Activated T-cell treated with anti-CD3 and anti-CD28 coated beads, Interleukin-2, amount 50 U/mL, for 72 hours (primary cell): ENCODE measurements at regions not wholly inside any gene's neighbourhood (a gene's known extent, or its start where the extent isn't known, plus 50 kb on each side); places are given as distances from the start of the nearest gene placed in this dataset.

Experiments used
- ATAC-seq, 2 donors: fragments of 150-1000 bp; cut with Tn5 transposase; replicated peaks in 1 of 2; 2 replicates each; pipeline ENCODE4 v1.10.0; 2021; ENCODE audit warnings: moderate library complexity in 2 of 2, mild to moderate bottlenecking in 1 of 2
- DNase-seq, 2 donors: peaks; one replicate each; pipeline ENCODE4 v3.0.0; 2021 to 2022; ENCODE audit warnings: mixed read lengths in 1 of 2
- H3K27ac Mint-ChIP-seq: one replicate; pipeline ENCODE4 v1.8.0; 2022; ENCODE audit warnings: mild to moderate bottlenecking, moderate library complexity, mixed read lengths
- H3K27me3 Mint-ChIP-seq: one replicate; pipeline ENCODE4 v1.8.0; 2022; ENCODE audit warnings: low read depth, mixed read lengths
- H3K36me3 Mint-ChIP-seq, 2 donors: one replicate each; pipeline ENCODE4 v1.8.0; 2022; ENCODE audit warnings: mixed read lengths in 2 of 2, mild to moderate bottlenecking in 1 of 2; ENCODE audit not compliant: insufficient read depth in 2 of 2
- H3K4me1 Mint-ChIP-seq: one replicate; pipeline ENCODE4 v1.8.0; 2022; ENCODE audit warnings: low read depth, mixed read lengths
- H3K4me3 Mint-ChIP-seq, 2 donors: one replicate each; pipeline ENCODE4 v1.8.0; 2022; ENCODE audit warnings: mild to moderate bottlenecking in 2 of 2, mixed read lengths in 2 of 2, moderate library complexity in 2 of 2
- H3K9me3 Mint-ChIP-seq, 2 donors: one replicate each; pipeline ENCODE4 v1.8.0; 2022; ENCODE audit warnings: mixed read lengths in 2 of 2

DNA sequence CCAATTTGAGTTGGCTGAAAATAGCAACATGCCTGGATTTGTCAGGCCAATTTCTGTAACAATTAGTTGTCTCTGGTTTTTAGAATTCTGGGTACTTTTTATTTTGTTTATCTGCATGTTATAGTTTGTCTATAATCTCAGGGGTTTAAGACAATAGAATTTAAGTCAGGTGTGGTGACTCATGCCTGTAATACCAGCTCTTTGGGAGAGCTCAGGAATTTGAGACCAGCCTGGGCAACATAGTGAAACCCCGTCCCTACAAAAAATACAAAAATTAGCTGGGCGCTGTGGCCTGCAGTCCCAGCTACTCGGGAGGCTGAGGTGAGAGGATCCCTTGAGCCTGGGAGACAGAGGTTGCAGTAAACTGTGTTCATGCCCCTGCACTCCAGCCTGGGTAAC is 114.4 kb upstream of the GLS start:
- peaks cover 48% of the 10 kb centered on the region for H3K4me1 Mint-ChIP-seq
- ATAC-seq (no peak), DNase-seq (no peak)
- no peaks in the 10 kb centered on the region for H3K9me3 Mint-ChIP-seq
- no peak overlapping the region for H3K4me3 Mint-ChIP-seq
- H3K36me3 Mint-ChIP-seq, result peaks cover 0 to 1% of the 10 kb centered on the region in 2 donors
- no peak overlapping the region for H3K27ac Mint-ChIP-seq
- no peaks in the 10 kb centered on the region for H3K27me3 Mint-ChIP-seq

- H3K27ac Mint-ChIP-seq, result no peak overlapping the region
- no peaks in the 10 kb centered on the region for H3K9me3 Mint-ChIP-seq
- ATAC-seq, result no peak
- no peaks in the 10 kb centered on the region for H3K27me3 Mint-ChIP-seq
- H3K36me3 Mint-ChIP-seq, result peaks cover 0 to 1% of the 10 kb centered on the region in 2 donors
- no peak overlapping the region for H3K4me3 Mint-ChIP-seq
- peaks cover 48% of the 10 kb centered on the region for H3K4me1 Mint-ChIP-seq
- no peak for DNase-seq
Measured at GRCh38 chr2:190766595-190766994, 114.0 kb upstream of the GLS start.

GRCh38 chr2:190767821-190768220 is 112.8 kb upstream of the GLS start:
- no peak overlapping the region for H3K27ac Mint-ChIP-seq
- H3K9me3 Mint-ChIP-seq, result no peaks in the 10 kb centered on the region
- H3K27me3 Mint-ChIP-seq, result no peaks in the 10 kb centered on the region
- DNase-seq (no peak), ATAC-seq (no peak)
- no peaks in the 10 kb centered on the region for H3K36me3 Mint-ChIP-seq
- H3K4me1 Mint-ChIP-seq, result peaks cover 48% of the 10 kb centered on the region
- H3K4me3 Mint-ChIP-seq, result no peak overlapping the region

DNA sequence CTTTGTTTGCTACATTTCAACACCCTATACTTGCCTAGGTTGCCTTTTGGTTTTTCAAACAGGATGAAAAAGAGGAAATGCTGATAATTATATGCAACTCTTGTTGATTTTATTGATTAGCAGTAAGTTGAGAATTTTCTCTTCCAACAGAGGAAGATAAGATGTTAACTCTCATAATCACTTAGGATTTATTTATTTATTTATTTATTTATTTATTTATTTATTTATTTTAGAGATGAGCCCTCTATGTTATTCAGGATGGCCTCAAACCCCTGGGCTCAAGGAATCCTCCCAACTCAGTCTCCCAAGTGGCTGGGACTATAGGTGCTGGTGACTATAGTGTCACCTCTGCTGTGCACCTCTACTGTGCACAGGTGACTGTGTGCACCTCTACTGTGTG is 111.4 kb upstream of the GLS start:
- peaks cover 37% of the 10 kb centered on the region for H3K4me1 Mint-ChIP-seq
- no peak overlapping the region for H3K4me3 Mint-ChIP-seq
- ATAC-seq (no peak), DNase-seq (no peak)
- no peaks in the 10 kb centered on the region for H3K27me3 Mint-ChIP-seq
- H3K36me3 Mint-ChIP-seq, result peaks cover 3% of the 10 kb centered on the region in 2 donors
- H3K9me3 Mint-ChIP-seq, result peaks cover 2 to 3% of the 10 kb centered on the region in 2 donors
- H3K27ac Mint-ChIP-seq, result no peak overlapping the region

- Mint-ChIP-seq H3K36me3 (peaks cover 15% of the 10 kb centered on the region in 2 donors), H3K4me3 (no peak overlapping the region), H3K27me3 (peaks cover 9% of the 10 kb centered on the region), H3K4me1 (peaks cover 12% of the 10 kb centered on the region), H3K9me3 (peaks cover 3 to 10% of the 10 kb centered on the region in 2 donors), H3K27ac (no peak overlapping the region)
- ATAC-seq (no peak), DNase-seq (no peak)
Measured at GRCh38 chr2:190771726-190772125, 108.9 kb upstream of the GLS start.

DNA sequence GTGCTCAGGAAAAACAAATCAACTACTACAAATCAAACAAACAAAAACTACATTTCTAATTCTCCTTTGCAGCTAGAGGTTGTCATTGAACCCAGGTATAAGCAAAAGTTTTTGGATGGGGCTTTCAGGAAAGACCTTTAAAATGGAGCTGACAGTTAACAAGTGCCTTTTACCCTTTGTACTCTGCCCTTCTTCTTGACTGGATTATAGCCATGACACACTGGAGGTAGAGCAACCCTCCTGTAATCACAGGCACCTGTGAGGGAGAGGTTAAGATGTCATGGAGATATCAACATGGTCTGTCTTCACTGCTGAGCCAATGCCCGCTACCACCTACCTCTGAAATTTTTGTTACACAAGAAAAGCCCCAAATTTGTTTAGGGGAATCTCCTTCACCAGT is 100.0 kb upstream of the GLS start:
- DNase-seq (no peak), ATAC-seq (no peak)
- Mint-ChIP-seq H3K4me1 (peaks cover 32% of the 10 kb centered on the region), H3K27ac (no peak overlapping the region), H3K4me3 (no peak overlapping the region), H3K27me3 (peaks cover 30% of the 10 kb centered on the region), H3K36me3 (peaks cover 7 to 24% of the 10 kb centered on the region in 2 donors), H3K9me3 (peaks cover 1 to 7% of the 10 kb centered on the region in 2 donors)

DNA sequence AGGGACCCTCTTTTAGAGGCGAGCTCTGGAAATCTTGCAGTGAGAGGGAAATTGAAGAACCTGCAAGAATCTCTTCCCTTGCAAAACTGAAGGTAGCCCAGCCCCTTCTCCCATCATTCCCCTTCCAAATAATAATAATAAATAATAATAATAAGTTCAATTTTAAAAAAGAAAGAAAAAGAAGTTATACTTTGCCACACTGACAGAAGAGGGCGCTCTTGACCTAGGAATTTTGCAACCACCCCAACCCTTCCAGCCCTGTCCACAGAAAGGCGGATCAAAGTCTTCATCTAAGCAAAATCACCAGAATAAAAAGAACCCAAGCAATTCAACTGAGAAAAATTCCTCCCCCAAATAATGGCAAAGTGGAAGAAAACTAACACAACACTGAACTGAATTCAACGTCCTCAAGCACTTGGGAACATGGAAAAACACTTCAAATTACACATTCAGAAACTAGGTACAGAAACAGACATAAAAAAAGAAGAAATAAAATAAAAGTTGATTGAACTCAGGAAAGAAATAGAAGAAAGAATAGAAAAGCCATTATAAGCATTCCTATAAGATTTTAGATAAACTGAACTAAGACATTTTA is 98.9 kb upstream of the GLS start:
- peaks cover 3 to 20% of the 10 kb centered on the region in 2 donors for H3K36me3 Mint-ChIP-seq
- H3K4me1 Mint-ChIP-seq, result peaks cover 44% of the 10 kb centered on the region
- peak; percentile 51 to 56 for ATAC-seq
- H3K9me3 Mint-ChIP-seq, result peaks cover 1 to 2% of the 10 kb centered on the region in 2 donors
- no peak overlapping the region for H3K4me3 Mint-ChIP-seq
- peaks cover 22% of the 10 kb centered on the region for H3K27me3 Mint-ChIP-seq
- peak; percentile 58 to 68 for DNase-seq
- no peak overlapping the region for H3K27ac Mint-ChIP-seq

DNA sequence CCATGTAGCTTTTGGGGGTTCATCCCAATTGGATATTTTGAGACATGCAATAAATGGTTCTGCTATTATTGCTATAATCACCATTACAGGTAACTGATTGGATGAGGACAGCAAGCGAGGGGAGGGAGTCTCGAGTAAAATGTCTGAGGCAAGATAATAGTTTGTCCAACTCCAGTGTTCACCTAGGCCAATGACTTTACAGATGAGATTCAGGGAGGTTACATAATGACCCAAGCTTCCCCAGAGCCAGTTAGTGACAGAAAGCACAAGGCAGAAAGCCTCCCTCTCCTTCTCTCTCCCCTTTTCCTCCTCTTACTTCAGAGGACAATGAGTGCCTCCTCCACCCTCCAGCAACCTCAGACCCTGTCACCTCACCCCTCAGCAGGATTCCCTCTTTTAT is 98.4 kb upstream of the GLS start:
- Mint-ChIP-seq H3K36me3 (peaks cover 3 to 19% of the 10 kb centered on the region in 2 donors), H3K27me3 (peaks cover 16% of the 10 kb centered on the region), H3K4me3 (no peak overlapping the region), H3K27ac (no peak overlapping the region), H3K9me3 (no peaks in the 10 kb centered on the region), H3K4me1 (peaks cover 49% of the 10 kb centered on the region)
- no peak for ATAC-seq
- no peak for DNase-seq

GRCh38 chr2:190783513-190784263 is 96.9 kb upstream of the GLS start:
- H3K27me3 Mint-ChIP-seq, result peaks cover 16% of the 10 kb centered on the region
- H3K4me3 Mint-ChIP-seq, result no peak overlapping the region
- DNase-seq, result no peak
- no peak for ATAC-seq
- H3K36me3 Mint-ChIP-seq, result peaks cover 3 to 15% of the 10 kb centered on the region in 2 donors
- H3K9me3 Mint-ChIP-seq, result no peaks in the 10 kb centered on the region
- H3K4me1 Mint-ChIP-seq, result peaks cover 49% of the 10 kb centered on the region
- H3K27ac Mint-ChIP-seq, result no peak overlapping the region

GRCh38 chr2:190785334-190785733 is 95.3 kb upstream of the GLS start:
- peak in 1 of 2 donors; percentile 22 for DNase-seq

GRCh38 chr2:190786404-190787166 is 94.0 kb upstream of the GLS start:
- Mint-ChIP-seq H3K27ac (no peak overlapping the region), H3K4me3 (no peak overlapping the region), H3K9me3 (no peaks in the 10 kb centered on the region), H3K36me3 (peaks cover 2 to 14% of the 10 kb centered on the region in 2 donors), H3K4me1 (peaks cover 64% of the 10 kb centered on the region), H3K27me3 (peaks cover 8% of the 10 kb centered on the region)
- DNase-seq, result no peak
- no peak for ATAC-seq

More at GRCh38 chr2:190785334-190785733, 95.3 kb upstream of the GLS start:
- Mint-ChIP-seq H3K27ac (peak overlapping the region; percentile 72), H3K9me3 (no peaks in the 10 kb centered on the region), H3K4me1 (peaks cover 61% of the 10 kb centered on the region), H3K4me3 (peak overlapping the region in 1 of 2 donors; percentile 52), H3K27me3 (peaks cover 16% of the 10 kb centered on the region), H3K36me3 (peaks cover 2 to 14% of the 10 kb centered on the region in 2 donors)
- peak; percentile 84 to 85 for ATAC-seq

DNA sequence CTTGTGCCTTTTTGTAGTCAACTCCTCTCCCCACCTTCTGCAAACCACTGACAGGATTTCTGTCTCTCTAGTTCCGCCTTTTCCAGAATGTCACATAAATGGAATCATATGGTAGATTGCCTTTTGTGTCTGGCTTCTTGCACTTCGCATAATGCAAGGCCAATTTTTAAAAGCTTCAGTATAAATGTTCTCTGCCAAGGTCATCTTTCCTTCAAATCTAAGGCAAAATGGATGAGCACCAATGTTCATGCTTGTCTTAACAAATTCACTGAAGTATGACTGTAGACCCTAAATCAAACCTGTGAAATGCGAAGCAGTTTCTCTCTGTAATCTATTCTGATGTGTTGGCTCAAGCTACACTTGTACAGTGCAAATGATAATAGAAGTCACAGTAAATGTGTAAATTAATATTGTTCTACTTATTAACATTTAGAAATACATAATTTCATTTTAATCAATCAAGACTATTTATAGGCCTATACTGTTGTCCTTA is 92.8 kb upstream of the GLS start:
- DNase-seq (no peak), ATAC-seq (no peak)
- no peaks in the 10 kb centered on the region for H3K9me3 Mint-ChIP-seq
- H3K36me3 Mint-ChIP-seq, result peaks cover 2 to 14% of the 10 kb centered on the region in 2 donors
- peaks cover 72% of the 10 kb centered on the region for H3K4me1 Mint-ChIP-seq
- H3K4me3 Mint-ChIP-seq, result no peak overlapping the region
- peaks cover 8% of the 10 kb centered on the region for H3K27me3 Mint-ChIP-seq
- no peak overlapping the region for H3K27ac Mint-ChIP-seq
